Endodermal cell (in vitro differentiated cells): ENCODE measurements at regions not wholly inside any gene's neighbourhood (a gene's known extent, or its start where the extent isn't known, plus 50 kb on each side); places are given as distances from the start of the nearest gene placed in this dataset.

ENCODE experiments used
- DNase-seq: peaks from one replicate; pipeline ENCODE4 v3.0.0-alpha.2; 2017
- H3K27ac ChIP-seq: 2 replicates; pipeline ENCODE4 v1.5.1; 2013; ENCODE audit warnings: mild to moderate bottlenecking, low read depth, low read length, moderate library complexity
- H3K27me3 ChIP-seq: 2 replicates; pipeline ENCODE4 v1.6.1; 2013; ENCODE audit warnings: mild to moderate bottlenecking, low read length, moderate library complexity; ENCODE audit not compliant: insufficient read depth, control insufficient read depth, poor library complexity, severe bottlenecking
- H3K36me3 ChIP-seq: 2 replicates; pipeline ENCODE4 v1.7.0; 2013; ENCODE audit warnings: mild to moderate bottlenecking, low read length, moderate library complexity; ENCODE audit not compliant: control insufficient read depth, insufficient read depth
- H3K4me1 ChIP-seq: one replicate; pipeline ENCODE4 v1.7.0; 2013; ENCODE audit warnings: low read length; ENCODE audit not compliant: control insufficient read depth, insufficient read depth
- H3K4me3 ChIP-seq: 2 replicates; pipeline ENCODE4 v1.5.1; 2013; ENCODE audit warnings: mild to moderate bottlenecking, low read length, moderate library complexity
- H3K9ac ChIP-seq: 2 replicates; pipeline ENCODE4 v1.6.1; 2013; ENCODE audit warnings: mild to moderate bottlenecking, low read length, moderate library complexity; ENCODE audit not compliant: poor library complexity, severe bottlenecking; ENCODE audit errors: extremely low read depth
- H3K9me3 ChIP-seq: 2 replicates; pipeline ENCODE4 v1.6.1; 2013; ENCODE audit warnings: mild to moderate bottlenecking, low read length, moderate library complexity; ENCODE audit not compliant: control insufficient read depth
- H3K27ac Mint-ChIP-seq: 2 replicates; pipeline ENCODE4 v1.8.0; 2020; ENCODE audit warnings: mixed read lengths
- H3K27me3 Mint-ChIP-seq: 2 replicates; pipeline ENCODE4 v1.8.0; 2021; ENCODE audit warnings: mild to moderate bottlenecking, mixed read lengths; ENCODE audit not compliant: insufficient read depth
- H3K36me3 Mint-ChIP-seq: 2 replicates; pipeline ENCODE4 v1.8.0; 2020; ENCODE audit warnings: low read depth, mixed read lengths
- H3K4me1 Mint-ChIP-seq: 2 replicates; pipeline ENCODE4 v1.8.0; 2020; ENCODE audit warnings: mixed read lengths
- H3K4me3 Mint-ChIP-seq: 2 replicates; pipeline ENCODE4 v1.8.0; 2020; ENCODE audit warnings: mild to moderate bottlenecking, moderate library complexity, mixed read lengths
- H3K9me3 Mint-ChIP-seq: 2 replicates; pipeline ENCODE4 v1.8.0; 2020; ENCODE audit warnings: mild to moderate bottlenecking, mixed read lengths
- CTCF ChIP-seq: fragments of 200-600 bp; sonication (generic); conservative IDR thresholded peaks from 2 replicates; pipeline ENCODE4 v1.5.0; 2021; ENCODE audit warnings: antibody characterized with exemption, mild to moderate bottlenecking
- WGBS, 2 experiments: methylation state at CpG; one replicate each; pipeline versions ENCODE4 v1.1.5 to v1.1.7; 2013; ENCODE audit warnings: missing lambda C conversion rate in 2 of 2, mixed read lengths in 1 of 2; ENCODE audit not compliant: insufficient coverage in 1 of 2, insufficient read length in 1 of 2; 5-methylcytosine and 5-hydroxymethylcytosine counted together

GRCh38 chr11:95522874-95523273 lies 266.7 kb downstream of the FAM76B start:
- Mint-ChIP-seq H3K36me3 (no peaks in the 10 kb centered on the region), H3K27me3 (no peaks in the 10 kb centered on the region), H3K4me3 (no peak overlapping the region), H3K9me3 (no peaks in the 10 kb centered on the region), H3K4me1 (no peaks in the 10 kb centered on the region), H3K27ac (no peak overlapping the region)
- Histone ChIP-seq H3K4me3 (no peak overlapping the region), H3K9me3 (no peaks in the 10 kb centered on the region), H3K36me3 (no peaks in the 10 kb centered on the region), H3K9ac (no peak overlapping the region), H3K27me3 (no peaks in the 10 kb centered on the region), H3K27ac (no peak overlapping the region), H3K4me1 (no peaks in the 10 kb centered on the region)
- no peak for DNase-seq
- TF ChIP-seq CTCF: no peak
- WGBS, 2 experiments: 74 to 100% methylated on average over 2 to 4 of the region's 4 CpGs

GRCh38 chr11:95521862-95522261 lies 267.7 kb downstream of the FAM76B start:
- H3K9ac ChIP-seq: no peak overlapping the region
- no peaks in the 10 kb centered on the region for H3K27me3 ChIP-seq
- H3K4me1 ChIP-seq: no peaks in the 10 kb centered on the region
- Mint-ChIP-seq H3K9me3 (no peaks in the 10 kb centered on the region), H3K27me3 (no peaks in the 10 kb centered on the region), H3K4me1 (no peaks in the 10 kb centered on the region), H3K27ac (no peak overlapping the region), H3K4me3 (no peak overlapping the region), H3K36me3 (no peaks in the 10 kb centered on the region)
- H3K27ac ChIP-seq: no peak overlapping the region
- H3K4me3 ChIP-seq: no peak overlapping the region
- no peaks in the 10 kb centered on the region for H3K9me3 ChIP-seq
- TF ChIP-seq CTCF: no peak
- no peaks in the 10 kb centered on the region for H3K36me3 ChIP-seq
- no peak for DNase-seq
- WGBS, 2 experiments: 86 to 93% methylated on average over 1 to 4 of the region's 5 CpGs

- H3K27ac ChIP-seq: no peak overlapping the region
- TF ChIP-seq CTCF: no peak
- H3K4me3 ChIP-seq: no peak overlapping the region
- no peaks in the 10 kb centered on the region for H3K9me3 ChIP-seq
- DNase-seq: no peak
- H3K4me1 Mint-ChIP-seq: no peaks in the 10 kb centered on the region
- no peaks in the 10 kb centered on the region for H3K27me3 Mint-ChIP-seq
- H3K4me1 ChIP-seq: no peaks in the 10 kb centered on the region
- no peaks in the 10 kb centered on the region for H3K9me3 Mint-ChIP-seq
- no peaks in the 10 kb centered on the region for H3K36me3 ChIP-seq
- no peak overlapping the region for H3K4me3 Mint-ChIP-seq
- no peaks in the 10 kb centered on the region for H3K36me3 Mint-ChIP-seq
- WGBS, 2 experiments: 86 to 90% methylated on average over 3 to 4 of the region's 4 CpGs
- H3K27ac Mint-ChIP-seq: no peak overlapping the region
- H3K9ac ChIP-seq: no peak overlapping the region
- H3K27me3 ChIP-seq: no peaks in the 10 kb centered on the region
These were observed 268.4 kb downstream of the FAM76B start for GRCh38 chr11:95521133-95521542.
